H1 (cell line): ENCODE measurements at regions not wholly inside any gene's neighbourhood (a gene's known extent, or its start where the extent isn't known, plus 50 kb on each side); places are given as distances from the start of the nearest gene placed in this dataset.
"Not testable (repeated sequence)": the region's sequence is repeated elsewhere in the genome, so short reads cannot be mapped to it uniquely, and the experiment has no call there.

ENCODE experiments used
- CTCF ChIA-PET: fragments of 300-600 bp; sonication (Branson Sonifier 250); formaldehyde crosslinking; loops from one replicate; lab custom pipeline; 2021; ENCODE audit not compliant: partially characterized antibody; lab: Charles Lee
- POLR2A ChIA-PET: fragments of 300-600 bp; sonication (Branson Sonifier 250); formaldehyde crosslinking; loops from one replicate; lab custom pipeline; 2021; ENCODE audit warnings: inconsistent platforms; ENCODE audit not compliant: partially characterized antibody; lab: Charles Lee
- DNase-seq, 2 experiments: peaks; one replicate each; pipeline versions ENCODE4 v3.0.0 to v3.0.0-alpha.2; 2010 to 2022; ENCODE audit warnings: low spot score in 2 of 2, low read depth in 1 of 2, mixed read lengths in 1 of 2
- FAIRE-seq: peaks from 2 replicates; lab custom pipeline; 2011; peaks lifted over from hg19 to GRCh38; lab: Jason Lieb, UNC
- H2AFZ ChIP-seq: 2 replicates; pipeline ENCODE4 v1.8.1; 2012; ENCODE audit warnings: low read length, inconsistent platforms
- H2AK5ac ChIP-seq: 2 replicates; pipeline ENCODE4 v1.6.1; 2013; ENCODE audit warnings: low read depth, low read length
- H2BK120ac ChIP-seq: replicated peaks from 2 replicates; pipeline ENCODE3; 2013; ENCODE audit warnings: low read depth, low read length, inconsistent platforms
- H2BK12ac ChIP-seq: 2 replicates; pipeline ENCODE4 v1.6.1; 2013; ENCODE audit warnings: low read depth, low read length
- H2BK15ac ChIP-seq: 2 replicates; pipeline ENCODE4 v1.6.1; 2013; ENCODE audit warnings: low read length
- H2BK20ac ChIP-seq: 2 replicates; pipeline ENCODE4 v1.6.1; 2013; ENCODE audit warnings: low read length
- H2BK5ac ChIP-seq: 2 replicates; pipeline ENCODE4 v1.6.1; 2013; ENCODE audit warnings: low read depth, low read length
- H3K14ac ChIP-seq: 2 replicates; pipeline ENCODE4 v1.6.1; 2013; ENCODE audit warnings: inconsistent platforms; ENCODE audit not compliant: insufficient read length
- H3K18ac ChIP-seq: 2 replicates; pipeline ENCODE4 v1.6.1; 2013; ENCODE audit warnings: low read length; ENCODE audit errors: extremely low read depth
- H3K23ac ChIP-seq: 2 replicates; pipeline ENCODE4 v1.6.1; 2013; ENCODE audit warnings: inconsistent platforms; ENCODE audit not compliant: insufficient read length
- H3K23me2 ChIP-seq: 2 replicates; pipeline ENCODE4 v1.6.1; 2013; ENCODE audit warnings: low read depth, low read length
- H3K27ac ChIP-seq: 2 replicates; pipeline ENCODE4 v1.6.1; 2011; ENCODE audit warnings: low read depth, low read length, inconsistent platforms
- H3K27me3 ChIP-seq, 4 experiments: replicated peaks in 1 of 4; 1 replicate in 1 of 4; 2 replicates in 3 of 4; pipeline versions ENCODE4 v1.6.1 to v1.8.1; 2011 to 2013; ENCODE audit warnings: low read length in 3 of 4, mild to moderate bottlenecking in 3 of 4, inconsistent platforms in 2 of 4, mixed read lengths in 2 of 4, moderate library complexity in 1 of 4; ENCODE audit not compliant: control insufficient read depth in 3 of 4, insufficient read depth in 3 of 4; ENCODE audit errors: extremely low read depth in 1 of 4
- H3K36me3 ChIP-seq, 4 experiments: 2 replicates each; pipeline versions ENCODE4 v1.6.1 to v1.8.1; 2011 to 2013; ENCODE audit warnings: mild to moderate bottlenecking in 4 of 4, low read length in 3 of 4, moderate library complexity in 2 of 4, control low read depth in 1 of 4, inconsistent platforms in 1 of 4; ENCODE audit not compliant: insufficient read depth in 4 of 4, control insufficient read depth in 2 of 4
- H3K4ac ChIP-seq: replicated peaks from 2 replicates; pipeline ENCODE3; 2013; ENCODE audit warnings: low read length, low read depth, mixed read lengths, inconsistent platforms; ENCODE audit not compliant: insufficient read length
- H3K4me1 ChIP-seq, 4 experiments: replicated peaks in 1 of 4; 1 replicate in 1 of 4; 2 replicates in 3 of 4; pipeline versions ENCODE4 v1.6.1 to v1.8.1; 2011 to 2013; ENCODE audit warnings: low read length in 3 of 4, inconsistent platforms in 2 of 4, mixed read lengths in 1 of 4; ENCODE audit not compliant: insufficient read depth in 4 of 4, control insufficient read depth in 3 of 4
- H3K4me2 ChIP-seq, 2 experiments: 2 replicates each; pipeline versions ENCODE4 v1.6.1 to v1.8.1; 2011 to 2013; ENCODE audit warnings: low read depth in 2 of 2, low read length in 2 of 2, control low read depth in 1 of 2, inconsistent platforms in 1 of 2, mild to moderate bottlenecking in 1 of 2; ENCODE audit not compliant: insufficient read depth in 1 of 2
- H3K4me3 ChIP-seq, 4 experiments: fragments of 200-600, 300-600 bp in 1 of 4; sonication (generic), shearing (Covaris generic), sonication (Bioruptor Twin) in 1 of 4; 2 replicates each; pipeline versions ENCODE4 v1.5.1 to v1.8.1; 2011 to 2016; ENCODE audit warnings: low read length in 4 of 4, low read depth in 3 of 4, control low read depth in 2 of 4, inconsistent platforms in 2 of 4, mild to moderate bottlenecking in 2 of 4, mixed read lengths in 1 of 4, moderate library complexity in 1 of 4; ENCODE audit not compliant: insufficient read depth in 2 of 4; ENCODE audit errors: extremely low read depth in 1 of 4
- H3K56ac ChIP-seq: replicated peaks from 2 replicates; pipeline ENCODE3; 2013; ENCODE audit warnings: low read depth, mild to moderate bottlenecking, mixed read lengths, low read length, inconsistent platforms; ENCODE audit not compliant: insufficient read length
- H3K79me1 ChIP-seq: 2 replicates; pipeline ENCODE4 v1.6.1; 2013; ENCODE audit warnings: low read depth, low read length, control low read depth
- H3K79me2 ChIP-seq, 2 experiments: 2 replicates each; pipeline versions ENCODE4 v1.6.1 to v1.8.1; 2012 to 2013; ENCODE audit warnings: low read length in 2 of 2, mild to moderate bottlenecking in 2 of 2, inconsistent platforms in 1 of 2; ENCODE audit not compliant: insufficient read depth in 2 of 2, control insufficient read depth in 1 of 2
- H3K9ac ChIP-seq, 4 experiments: replicated peaks in 1 of 4; 1 replicate in 1 of 4; 2 replicates in 3 of 4; pipeline versions ENCODE4 v1.6.1 to v1.8.1; 2011 to 2013; ENCODE audit warnings: low read depth in 3 of 4, low read length in 3 of 4, control low read depth in 2 of 4, mild to moderate bottlenecking in 2 of 4, moderate library complexity in 2 of 4, inconsistent platforms in 1 of 4; ENCODE audit errors: extremely low read depth in 1 of 4
- H3K9me3 ChIP-seq, 2 experiments: 2 replicates each; pipeline versions ENCODE4 v1.6.1 to v1.8.1; 2012 to 2013; ENCODE audit warnings: mild to moderate bottlenecking in 2 of 2, moderate library complexity in 2 of 2, control low read depth in 1 of 2, inconsistent platforms in 1 of 2, low read depth in 1 of 2, low read length in 1 of 2, mixed read lengths in 1 of 2; ENCODE audit not compliant: insufficient read depth in 2 of 2
- H4K20me1 ChIP-seq, 2 experiments: replicated peaks in 1 of 2; 2 replicates each; pipeline versions ENCODE3 to v1.8.1; 2011 to 2013; ENCODE audit warnings: inconsistent platforms in 2 of 2, low read length in 2 of 2, mild to moderate bottlenecking in 1 of 2; ENCODE audit not compliant: insufficient read depth in 2 of 2, control insufficient read depth in 1 of 2
- H4K5ac ChIP-seq: 2 replicates; pipeline ENCODE4 v1.6.1; 2013; ENCODE audit warnings: low read length, low read depth, mixed read lengths, inconsistent platforms; ENCODE audit not compliant: insufficient read length
- H4K8ac ChIP-seq: 2 replicates; pipeline ENCODE4 v1.8.0; 2013; ENCODE audit warnings: mild to moderate bottlenecking, moderate library complexity, low read length, inconsistent platforms; ENCODE audit not compliant: insufficient read depth; ENCODE audit errors: extremely low read depth
- H4K91ac ChIP-seq: replicated peaks from 2 replicates; pipeline ENCODE3; 2013; ENCODE audit warnings: low read length, mixed read lengths, inconsistent platforms; ENCODE audit not compliant: insufficient read length
- WGBS, 2 experiments: shearing (Covaris generic) in 1 of 2; methylation state at CpG; one replicate each; pipeline versions ENCODE4 v1.1.6 to v1.1.7; 2013 to 2015; ENCODE audit warnings: low lambda C conversion rate in 2 of 2, mixed read lengths in 2 of 2, inconsistent platforms in 1 of 2, low coverage in 1 of 2, missing lambda C conversion rate in 1 of 2; ENCODE audit not compliant: insufficient replicate concordance in 2 of 2, insufficient coverage in 1 of 2, insufficient read length in 1 of 2; ENCODE audit errors: extremely low coverage in 1 of 2, missing lambda C conversion rate in 1 of 2; 5-methylcytosine and 5-hydroxymethylcytosine counted together

- H3K79me2 ChIP-seq, H3K4ac ChIP-seq, H2BK120ac ChIP-seq, H3K4me2 ChIP-seq, H3K23me2 ChIP-seq, H3K27ac ChIP-seq, H4K5ac ChIP-seq, H2AFZ ChIP-seq, H3K23ac ChIP-seq, H4K20me1 ChIP-seq, H3K9ac ChIP-seq, H2BK20ac ChIP-seq, H4K8ac ChIP-seq, H3K56ac ChIP-seq, H3K36me3 ChIP-seq, H3K14ac ChIP-seq, H3K18ac ChIP-seq, H3K27me3 ChIP-seq, H2AK5ac ChIP-seq, H3K9me3 ChIP-seq, H3K4me3 ChIP-seq, DNase-seq, H3K4me1 ChIP-seq, H3K79me1 ChIP-seq, FAIRE-seq, POLR2A ChIA-PET, H2BK12ac ChIP-seq, H4K91ac ChIP-seq, CTCF ChIA-PET, H2BK15ac ChIP-seq, H2BK5ac ChIP-seq: not testable (repeated sequence)
- WGBS, 2 experiments = no CpG with 5 or more reads among the region's 9 CpGs
Measured at GRCh38 chrY:18152626-18153025, 127.0 kb downstream of the CDY2A start.

GRCh38 chrY:18165738-18166137, 140.2 kb downstream of the CDY2A start:
- H4K8ac ChIP-seq, H3K9me3 ChIP-seq, H3K4me3 ChIP-seq, H3K9ac ChIP-seq, H4K20me1 ChIP-seq, H2BK20ac ChIP-seq, POLR2A ChIA-PET, CTCF ChIA-PET, H3K14ac ChIP-seq, H3K36me3 ChIP-seq, H3K23ac ChIP-seq, H3K23me2 ChIP-seq, H4K5ac ChIP-seq, FAIRE-seq, H2BK120ac ChIP-seq, H3K18ac ChIP-seq, H4K91ac ChIP-seq, H2AFZ ChIP-seq, H3K27ac ChIP-seq, H3K4me2 ChIP-seq, H3K4ac ChIP-seq, H3K27me3 ChIP-seq, H3K79me1 ChIP-seq, H3K4me1 ChIP-seq, H3K56ac ChIP-seq, DNase-seq, H3K79me2 ChIP-seq, H2BK15ac ChIP-seq, H2BK5ac ChIP-seq, H2AK5ac ChIP-seq, H2BK12ac ChIP-seq: not testable (repeated sequence)
- no CpG with 5 or more reads among the region's 3 CpGs for WGBS, 2 experiments
